NCI-H146 treated with DMSO at 0.1 percent for 48 hours (cell line): ENCODE measurements at regions not wholly inside any gene's neighbourhood (a gene's known extent, or its start where the extent isn't known, plus 50 kb on each side); places are given as distances from the start of the nearest gene placed in this dataset.

Source experiments
- DNase-seq: peaks from one replicate; lab custom pipeline; 2025; ENCODE audit not compliant: unreplicated experiment; lab: John Stamatoyannopoulos, UW

- DNase-seq: no peak
These were observed 214.3 kb upstream of the CDH5 start for GRCh38 chr16:66152181-66152580.

GRCh38 chr16:66150698-66151482 lies 215.6 kb upstream of the CDH5 start:
- DNase-seq: no peak

DNA sequence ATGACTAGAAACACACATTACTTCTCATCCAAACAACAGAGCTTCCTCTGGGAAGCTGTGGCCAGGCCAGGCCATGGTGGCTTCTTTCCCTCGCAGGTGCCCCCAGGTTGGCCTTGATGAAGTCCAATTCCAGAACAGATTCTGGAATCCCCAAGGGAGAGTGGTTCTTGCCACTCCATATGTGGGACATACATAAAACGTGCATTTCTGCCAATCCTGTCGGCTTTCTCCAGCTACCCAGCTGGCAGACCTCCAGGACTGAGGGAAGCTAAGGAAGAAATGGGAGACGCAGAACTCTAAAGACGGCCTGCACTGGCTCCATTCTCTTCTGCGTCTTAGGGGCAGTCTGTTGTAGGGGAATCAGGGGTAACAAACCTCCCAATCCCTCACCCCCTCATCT lies 219.2 kb upstream of the CDH5 start:
- no peak for DNase-seq

- no peak for DNase-seq
These were observed 219.7 kb upstream of the CDH5 start for GRCh38 chr16:66146798-66147197.

DNA sequence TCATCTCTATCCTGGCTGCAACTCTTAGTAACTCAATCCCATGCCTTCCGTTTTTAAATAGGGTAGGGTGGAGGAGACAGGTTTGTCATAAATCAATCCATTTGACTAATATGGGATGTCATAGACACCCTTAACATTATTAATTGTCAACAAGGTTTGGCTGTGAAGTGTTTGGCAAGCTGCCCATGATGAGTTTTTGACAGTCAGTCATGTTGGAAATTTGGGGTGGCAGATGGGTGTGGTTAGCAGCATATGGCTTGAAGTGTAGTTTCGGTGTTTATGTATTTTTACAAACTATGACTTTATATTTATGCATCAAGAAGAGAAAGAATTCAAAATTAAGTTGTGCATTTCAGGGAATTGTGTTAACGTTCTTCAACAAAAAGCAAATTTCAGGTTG lies 221.8 kb upstream of the CDH5 start:
- DNase-seq: no peak

DNA sequence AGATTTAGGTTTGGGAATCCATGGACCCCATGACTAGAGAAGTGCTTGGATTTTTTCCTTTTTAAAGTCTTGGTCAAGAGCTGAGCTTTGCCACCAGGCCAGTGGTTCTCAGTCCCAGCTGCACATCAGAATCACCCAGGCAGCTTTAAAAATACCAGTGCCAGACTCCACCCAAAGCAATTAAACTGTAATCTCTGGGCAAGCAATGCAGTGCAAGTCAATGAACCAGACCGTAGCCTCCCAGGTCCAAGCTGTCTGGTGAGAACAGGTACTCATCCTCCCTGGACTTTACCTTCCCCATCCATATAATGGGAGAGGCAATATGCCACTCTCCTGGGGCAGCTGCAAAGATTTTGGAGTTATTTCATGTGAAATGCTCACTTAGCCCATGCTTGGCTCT lies 223.1 kb upstream of the CDH5 start:
- DNase-seq: no peak

DNA sequence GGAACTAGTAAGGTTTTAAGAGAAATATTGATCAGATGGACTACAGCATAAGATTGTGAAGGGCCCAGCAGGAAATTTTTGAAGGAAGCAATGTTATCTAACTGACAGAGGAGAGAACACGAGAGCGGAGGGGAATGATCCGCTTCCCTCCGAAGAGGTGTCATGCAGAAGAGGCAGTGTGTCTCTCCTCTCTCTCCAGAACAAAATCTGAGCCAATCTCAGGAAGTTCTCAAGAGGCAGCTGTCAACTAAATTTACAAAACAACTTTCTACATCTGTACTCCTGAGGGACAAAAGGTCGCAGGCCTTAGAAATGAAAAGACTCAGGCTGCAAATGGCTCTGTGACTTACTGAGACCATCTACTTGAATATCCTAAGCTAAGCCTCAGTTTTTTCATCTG lies 224.6 kb upstream of the CDH5 start:
- DNase-seq: no peak

GRCh38 chr16:66137853-66138252 lies 228.6 kb upstream of the CDH5 start:
- DNase-seq: no peak

- no peak for DNase-seq
These were observed 229.7 kb upstream of the CDH5 start for GRCh38 chr16:66136841-66137240.

- DNase-seq: no peak
These were observed 230.7 kb upstream of the CDH5 start for GRCh38 chr16:66135838-66136237.

GRCh38 chr16:66135421-66135831 lies 231.1 kb upstream of the CDH5 start:
- no peak for DNase-seq

- DNase-seq: no peak
These were observed 231.6 kb upstream of the CDH5 start for GRCh38 chr16:66134875-66135274.

DNA sequence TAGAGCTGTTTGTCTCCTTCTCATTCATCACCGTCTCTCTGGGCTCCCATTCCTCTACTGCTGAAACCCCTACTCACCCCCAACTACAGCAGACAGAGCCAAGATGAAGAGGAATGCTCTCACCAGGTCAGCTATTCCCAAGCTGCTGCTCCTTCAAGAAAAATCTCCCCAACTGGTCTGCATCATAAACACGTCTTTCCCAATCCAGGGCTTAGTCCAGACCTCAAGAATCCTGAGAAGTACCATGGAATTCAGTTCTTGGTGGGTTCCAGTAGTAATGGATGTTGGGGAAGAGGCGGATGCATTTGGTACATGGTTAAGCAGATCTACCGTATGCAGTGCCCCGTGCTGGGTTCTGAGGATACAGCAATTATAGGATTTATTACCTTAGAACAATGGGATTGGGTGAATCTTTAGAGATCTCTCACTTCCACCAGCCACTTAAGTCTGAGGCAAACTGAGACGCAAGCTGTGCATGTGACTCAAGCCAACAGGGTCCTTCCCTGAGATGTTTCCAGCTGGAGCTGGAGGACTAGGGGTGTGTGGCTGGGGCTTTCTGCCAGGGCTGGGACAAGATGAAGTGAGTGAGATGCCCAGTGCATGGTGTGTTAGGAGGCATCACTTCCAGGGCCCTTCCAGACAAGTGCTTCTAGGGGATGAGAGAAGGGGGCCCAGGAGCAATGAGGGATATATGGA lies 232.7 kb upstream of the CDH5 start:
- DNase-seq: no peak

DNA sequence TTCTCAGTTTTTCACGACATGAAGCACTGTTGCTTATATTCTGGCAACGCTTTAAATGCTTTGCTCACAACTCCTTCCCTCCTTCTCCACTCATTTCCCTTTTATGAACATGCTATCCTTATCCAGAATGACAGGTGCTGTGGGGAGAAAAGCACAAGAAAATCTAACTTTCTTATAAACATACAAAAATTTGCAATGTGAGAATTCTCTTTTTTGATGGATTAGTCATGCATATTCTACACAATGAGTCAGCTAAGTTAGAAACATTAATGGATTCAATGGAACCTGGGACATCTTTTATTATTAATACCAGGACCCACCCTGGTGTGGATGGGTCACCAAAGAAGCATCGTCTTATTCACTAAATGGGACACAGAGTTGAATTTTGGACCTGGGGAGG lies 234.6 kb upstream of the CDH5 start:
- DNase-seq: no peak

DNA sequence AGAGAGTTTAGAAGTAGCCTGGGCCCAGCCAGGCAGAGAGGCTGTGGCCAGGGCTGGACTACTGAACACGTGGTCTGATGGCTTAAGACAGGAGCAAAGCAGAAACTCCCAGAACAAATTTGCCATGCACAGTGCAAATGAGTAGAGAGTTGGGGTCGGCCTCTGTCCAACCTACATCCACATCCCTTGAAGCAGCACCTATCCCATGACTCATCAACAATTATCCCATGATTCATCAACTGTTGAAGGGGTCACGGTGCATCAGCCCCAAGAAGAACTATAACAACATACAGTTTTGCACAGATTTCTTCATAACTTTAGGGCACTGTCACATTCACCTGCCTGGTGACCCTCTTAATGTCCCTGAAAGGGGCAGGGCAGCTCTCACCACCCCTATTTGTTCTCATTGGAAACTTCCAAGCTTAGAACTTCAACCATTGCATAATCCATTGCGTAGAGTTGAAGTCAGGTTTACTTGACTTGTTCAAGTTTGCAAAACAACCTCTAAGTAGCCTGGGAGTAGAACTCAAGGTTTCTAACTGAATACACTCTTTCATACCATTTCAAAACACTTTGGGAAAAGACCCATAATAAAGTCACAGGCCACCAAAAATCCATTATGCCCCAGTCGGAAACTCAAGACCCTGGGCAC lies 235.2 kb upstream of the CDH5 start:
- no peak for DNase-seq

DNA sequence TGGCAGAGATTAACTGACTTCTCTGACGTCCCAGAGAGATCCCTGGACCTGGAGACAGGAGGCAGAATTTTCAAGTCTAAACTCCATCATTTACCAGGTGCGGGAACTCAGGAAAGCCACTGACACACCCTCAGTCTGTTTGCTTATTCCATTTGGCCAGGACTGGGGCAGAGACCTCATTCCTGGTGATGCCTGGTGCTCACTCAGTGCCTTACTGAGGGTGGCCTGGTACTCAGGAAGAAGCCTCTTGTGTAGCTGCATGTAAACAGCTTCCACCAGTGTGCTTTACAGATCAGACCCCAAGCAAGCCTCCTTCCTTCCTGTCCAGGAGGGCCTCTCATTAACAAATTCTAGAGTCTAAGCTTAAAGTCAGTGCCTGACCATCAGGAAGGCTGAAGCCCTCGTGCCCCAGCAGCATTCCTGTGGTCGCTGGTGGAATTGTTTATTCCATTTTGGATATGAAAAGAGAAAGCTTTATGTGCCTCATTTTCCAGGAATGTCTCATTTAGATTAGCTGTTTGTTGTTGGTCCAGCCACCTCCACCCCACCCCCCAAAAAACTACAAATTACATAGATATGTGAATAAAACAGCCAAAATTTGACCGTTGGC lies 236.1 kb upstream of the CDH5 start:
- no peak for DNase-seq

DNA sequence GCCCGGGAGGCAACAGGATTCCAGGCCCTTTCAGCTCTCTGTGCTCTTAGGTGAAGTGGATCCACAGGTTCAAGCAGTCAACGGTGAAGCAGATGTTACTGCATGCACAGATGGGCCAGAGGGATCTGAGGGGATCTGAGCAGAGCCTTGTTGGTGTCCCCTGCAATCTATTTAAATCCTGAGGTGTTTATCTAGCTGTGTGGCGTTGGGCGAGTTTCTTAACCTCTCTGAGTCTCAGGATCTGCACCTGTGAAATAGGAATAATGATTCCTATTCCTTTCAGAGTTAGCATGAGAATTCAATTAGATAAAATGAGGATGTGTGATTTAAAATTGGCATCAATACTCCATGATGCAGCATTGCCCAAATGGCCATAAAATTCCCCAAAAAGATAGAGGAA lies 237.3 kb upstream of the CDH5 start:
- no peak for DNase-seq

GRCh38 chr16:66128371-66128770 lies 238.1 kb upstream of the CDH5 start:
- no peak for DNase-seq

DNA sequence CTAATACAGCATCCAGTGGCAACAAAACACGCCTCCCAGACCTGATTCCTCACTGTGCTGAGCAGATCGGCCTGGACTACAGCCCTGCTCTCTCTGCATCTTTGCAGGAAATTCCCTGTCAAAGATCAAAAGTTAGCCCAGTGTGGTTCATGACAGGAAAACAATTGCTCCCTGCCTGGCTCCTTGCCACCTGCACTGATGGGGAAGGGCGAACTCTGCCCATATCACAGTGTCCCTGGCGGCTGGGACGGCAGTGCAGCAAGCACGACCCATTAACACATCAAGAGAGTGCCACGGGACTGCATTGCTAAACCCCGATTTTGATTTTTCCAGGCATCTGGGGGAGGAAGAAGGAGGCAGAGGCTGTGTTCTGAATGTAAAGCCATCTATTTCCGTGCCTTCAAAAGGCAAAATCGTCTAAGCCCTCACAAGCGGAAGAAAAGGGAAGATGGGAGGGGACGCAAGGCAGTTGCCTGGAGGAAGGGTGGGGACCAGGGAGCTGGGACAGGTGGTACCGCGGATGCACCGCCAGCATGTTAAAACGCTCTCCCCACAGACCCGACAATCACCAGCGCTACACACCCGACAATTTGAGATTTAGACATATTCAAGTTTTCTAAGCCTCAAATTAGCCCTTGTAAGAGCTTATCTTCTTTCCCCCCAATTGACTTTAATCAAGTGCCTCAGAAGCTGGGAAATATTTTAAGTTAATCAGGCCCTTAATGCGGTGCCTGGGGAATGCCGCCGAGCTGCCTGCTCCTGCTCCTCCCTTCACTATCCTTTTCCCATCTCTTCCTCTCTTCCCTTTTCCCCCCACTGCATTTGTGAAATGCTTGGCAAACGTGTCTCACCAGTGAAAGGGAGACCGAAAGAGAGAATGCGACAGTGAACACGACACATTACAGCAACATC lies 238.8 kb upstream of the CDH5 start:
- no peak for DNase-seq

- DNase-seq: no peak
These were observed 245.0 kb upstream of the CDH5 start for GRCh38 chr16:66121466-66121865.

DNA sequence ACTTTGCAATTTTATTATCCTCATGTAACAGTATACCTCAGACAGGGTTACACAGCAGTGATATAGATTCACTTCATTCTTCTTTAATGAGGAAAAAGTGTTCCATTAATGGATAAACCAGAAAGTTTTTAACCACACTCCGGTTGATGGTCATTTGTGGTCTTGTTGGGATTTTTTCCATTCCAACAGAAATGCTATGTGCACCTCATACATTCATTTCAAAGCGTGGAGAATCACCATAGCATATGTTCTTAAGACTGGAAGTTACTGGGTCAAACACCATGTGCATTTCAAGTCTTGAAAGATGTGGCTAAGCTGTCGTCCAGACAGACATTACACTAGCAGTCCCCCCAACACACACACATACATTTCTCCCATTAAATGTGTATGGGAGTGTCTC lies 245.8 kb upstream of the CDH5 start:
- DNase-seq: no peak
